ENCODE measurements at regions not wholly inside any gene's neighbourhood (a gene's known extent, or its start where the extent isn't known, plus 50 kb on each side); places are given as distances from the start of the nearest gene placed in this dataset.

DNA sequence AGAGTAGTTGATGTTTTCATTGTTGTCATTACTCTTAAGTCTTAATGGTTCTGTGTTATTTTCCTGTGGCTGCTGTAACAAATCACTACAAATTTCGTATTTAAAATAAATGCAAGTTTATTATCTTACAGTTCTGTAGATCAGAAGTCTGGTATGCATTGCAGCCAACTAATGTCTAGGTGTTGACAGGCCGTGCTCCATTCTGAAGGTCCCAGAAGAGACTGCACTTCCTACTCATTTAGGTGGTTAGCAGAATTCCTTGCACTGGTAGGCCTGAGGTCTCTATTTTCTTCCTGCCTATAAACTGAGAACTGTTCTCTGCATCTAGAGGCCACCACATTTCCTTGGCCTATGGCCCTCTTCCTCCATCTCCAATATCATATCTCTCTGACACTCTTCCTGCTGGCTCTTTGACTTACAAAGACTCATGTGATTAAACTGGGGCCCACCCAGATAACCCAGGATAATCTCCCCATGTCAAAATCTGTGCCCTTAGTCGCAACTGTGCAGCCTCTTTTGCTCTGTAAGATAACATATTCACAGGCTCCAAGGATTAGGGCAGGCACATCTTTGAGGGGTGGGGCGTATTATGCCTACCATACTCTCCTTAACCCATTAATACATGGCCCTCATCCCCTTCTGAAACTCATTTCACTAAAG is 468.4 kb downstream of the FOXO1 start:
- DNase-seq: no peak

DNA sequence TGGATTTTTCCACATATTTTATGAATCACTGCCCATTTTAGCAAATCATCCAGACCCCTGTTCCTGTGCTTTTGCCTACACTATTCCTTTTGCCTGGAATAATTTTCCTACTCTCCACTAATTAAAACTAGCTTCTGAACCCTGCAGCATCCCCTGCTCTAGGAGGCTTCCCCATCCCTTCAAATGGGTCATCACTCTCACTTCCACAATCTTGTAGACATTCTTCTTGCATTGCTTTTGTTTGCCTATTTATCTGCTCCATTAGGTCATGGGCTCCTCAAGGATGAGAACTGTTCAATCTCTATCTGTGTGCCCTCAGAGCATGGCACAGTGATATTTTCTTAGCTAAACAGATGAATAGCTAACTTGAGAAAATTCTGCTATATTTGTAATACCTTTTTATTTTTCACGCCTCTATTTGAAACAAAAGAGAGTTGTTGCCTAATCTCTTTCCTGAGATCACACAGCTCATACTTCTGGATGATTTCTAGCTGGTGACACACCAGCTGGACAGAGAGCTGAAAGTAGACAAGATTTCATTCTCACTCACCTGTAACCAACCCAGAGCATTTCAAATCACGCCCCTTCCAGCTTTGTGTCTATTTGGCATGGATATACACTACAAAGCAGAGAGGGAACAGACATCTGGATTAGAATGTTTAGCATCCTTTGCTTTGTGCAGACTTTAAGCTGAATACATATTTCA is 466.0 kb downstream of the FOXO1 start:
- no peak for DNase-seq

DNA sequence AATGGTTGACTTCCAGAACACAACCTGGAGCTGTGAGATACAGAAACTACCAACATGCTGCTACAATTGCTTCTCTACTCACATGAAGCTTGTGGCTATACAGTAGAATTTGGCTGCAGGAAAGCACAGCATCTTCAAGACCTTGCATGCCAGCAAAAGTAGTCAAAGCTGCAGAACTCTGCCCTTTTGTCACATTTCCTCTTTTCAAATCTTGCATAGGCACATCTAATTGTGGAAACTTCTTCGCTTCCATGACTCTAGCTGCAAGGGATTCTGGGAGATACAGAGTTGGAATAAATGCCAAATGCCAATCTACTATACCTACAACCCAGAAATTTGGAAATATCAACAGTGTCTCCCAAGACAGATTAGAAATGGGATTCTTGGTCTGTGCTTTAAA is 462.2 kb downstream of the FOXO1 start:
- DNase-seq: no peak

DNA sequence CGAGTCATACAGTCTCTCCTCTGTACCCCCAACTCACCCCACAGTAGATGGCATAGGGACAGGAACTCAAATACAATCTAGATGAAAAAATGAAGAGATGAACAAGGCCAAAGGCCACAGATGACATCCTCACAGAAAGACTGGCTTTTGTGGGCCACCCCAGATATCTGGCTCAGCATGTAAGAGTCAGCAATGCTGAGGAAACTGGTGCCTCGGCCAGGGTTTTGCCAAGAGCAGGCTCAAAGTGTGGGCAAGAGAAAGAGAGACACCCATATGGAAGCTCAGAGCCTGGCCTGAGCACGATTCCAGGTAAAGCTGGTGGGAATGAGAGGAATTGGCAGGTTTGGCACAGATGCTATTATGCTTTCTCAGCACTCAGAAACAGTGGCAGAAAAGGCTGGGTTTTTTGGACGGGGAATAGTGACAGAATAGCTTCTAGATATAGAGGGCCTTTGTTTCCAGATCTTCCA is 460.6 kb downstream of the FOXO1 start:
- DNase-seq: no peak

DNA sequence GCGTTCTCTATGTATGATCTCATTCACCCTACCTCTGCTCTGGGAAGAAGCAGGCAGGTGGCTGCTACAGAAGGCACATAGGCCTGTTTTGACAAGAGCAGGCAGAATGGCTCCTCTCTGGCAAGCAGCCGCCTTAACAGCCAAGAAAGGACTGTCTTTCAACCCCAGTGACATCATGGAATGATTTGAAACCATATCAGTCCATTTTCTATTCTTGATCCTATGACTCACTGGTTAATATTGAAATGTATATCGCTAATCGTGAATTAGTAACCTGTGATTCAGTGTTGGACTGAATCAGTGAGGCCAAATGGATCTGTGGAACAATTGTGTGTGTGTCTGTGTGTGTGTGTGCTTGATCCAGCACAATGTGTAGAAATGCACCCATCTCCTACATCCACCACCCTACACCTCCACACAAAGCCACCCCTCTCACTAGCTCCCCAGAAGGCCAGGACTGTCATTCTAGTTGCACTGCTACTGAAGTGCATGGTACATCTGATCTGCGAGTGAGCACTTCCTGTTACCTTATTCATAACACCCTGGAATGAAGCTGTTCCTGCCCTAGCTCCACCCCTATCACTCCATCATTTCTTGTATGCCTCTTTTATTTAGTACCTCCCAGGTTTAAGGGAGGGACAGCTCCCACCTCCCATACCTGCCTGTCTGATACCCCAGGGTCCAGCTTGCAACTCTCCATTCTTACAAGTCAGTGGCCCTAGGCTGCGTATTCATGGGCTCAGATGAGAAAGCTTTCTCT is 460.0 kb downstream of the FOXO1 start:
- no peak for DNase-seq

DNA sequence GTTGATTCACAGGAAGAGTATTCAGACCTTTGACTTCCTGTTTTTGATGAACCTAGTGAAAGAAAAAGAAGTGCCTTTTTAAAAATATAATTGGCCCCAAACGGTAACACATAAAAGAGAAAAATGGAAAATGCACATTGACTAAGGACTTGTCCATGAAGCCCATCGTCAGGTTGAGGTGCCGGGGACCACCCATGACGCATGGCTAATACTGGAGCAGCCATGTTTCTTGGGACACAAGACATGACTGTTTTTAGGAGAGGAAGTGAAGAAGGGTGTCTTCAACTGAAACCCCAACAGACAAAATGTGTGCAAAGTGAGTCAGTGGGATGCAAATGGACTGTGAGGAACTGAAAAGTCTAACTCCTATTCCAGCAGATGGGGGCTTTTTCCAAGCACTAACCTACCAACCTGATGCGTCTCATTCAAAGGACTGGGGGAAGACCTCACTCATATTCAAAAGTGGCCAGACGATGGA is 459.4 kb downstream of the FOXO1 start:
- DNase-seq: peak; percentile 12 to 14

DNA sequence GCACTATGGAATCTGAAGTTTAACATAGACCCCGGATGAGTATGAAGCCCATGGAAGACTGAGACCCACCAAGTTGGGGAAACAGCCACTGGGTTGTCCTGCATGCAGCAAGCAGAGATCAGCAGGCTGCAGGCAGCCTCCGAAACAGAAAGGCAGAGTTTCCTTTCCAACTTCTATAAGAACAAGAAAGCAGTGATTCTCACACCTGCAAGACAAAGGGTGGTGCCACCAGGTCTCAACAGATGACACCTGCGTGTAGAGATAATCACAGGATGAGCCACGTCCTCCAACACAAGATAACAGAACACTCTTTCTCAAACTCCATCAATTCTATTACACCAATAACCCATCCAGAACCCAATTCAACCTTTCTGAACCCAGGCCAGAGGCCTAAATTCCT is 457.9 kb downstream of the FOXO1 start:
- DNase-seq: no peak

DNA sequence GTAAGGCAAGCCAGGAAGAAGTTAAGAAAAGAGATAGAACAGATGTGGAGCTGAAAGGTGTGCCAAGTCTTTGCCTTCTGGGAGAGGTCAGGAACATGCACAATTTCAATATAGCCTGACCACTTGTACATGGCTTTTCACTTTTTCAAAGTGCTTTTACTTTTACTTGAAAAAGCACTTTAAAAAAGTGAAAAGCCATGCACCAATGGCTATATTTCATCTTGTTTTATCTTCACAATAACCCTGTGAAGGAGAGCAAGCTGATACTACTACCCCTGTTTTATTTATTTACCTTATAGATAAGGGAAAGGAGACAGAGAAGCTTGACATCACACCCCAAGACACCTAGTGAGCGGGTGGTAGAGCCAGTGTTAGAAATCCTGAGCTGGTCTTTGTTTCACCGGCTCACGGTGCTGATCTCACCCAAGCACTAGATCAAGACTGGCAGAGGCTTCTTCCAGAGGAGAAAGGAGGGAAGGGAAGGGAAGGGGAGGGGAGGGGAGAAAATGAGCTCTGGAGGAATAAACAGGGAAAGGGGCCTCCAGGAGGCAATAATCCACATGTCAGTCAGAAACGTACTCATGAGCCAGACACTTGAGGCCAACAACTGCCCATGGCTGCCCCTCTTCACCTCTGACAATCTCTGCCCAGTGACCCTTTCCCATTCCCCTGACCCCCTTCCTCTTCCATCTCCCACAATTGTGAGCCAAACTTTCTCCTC is 455.4 kb downstream of the FOXO1 start:
- DNase-seq: no peak

DNA sequence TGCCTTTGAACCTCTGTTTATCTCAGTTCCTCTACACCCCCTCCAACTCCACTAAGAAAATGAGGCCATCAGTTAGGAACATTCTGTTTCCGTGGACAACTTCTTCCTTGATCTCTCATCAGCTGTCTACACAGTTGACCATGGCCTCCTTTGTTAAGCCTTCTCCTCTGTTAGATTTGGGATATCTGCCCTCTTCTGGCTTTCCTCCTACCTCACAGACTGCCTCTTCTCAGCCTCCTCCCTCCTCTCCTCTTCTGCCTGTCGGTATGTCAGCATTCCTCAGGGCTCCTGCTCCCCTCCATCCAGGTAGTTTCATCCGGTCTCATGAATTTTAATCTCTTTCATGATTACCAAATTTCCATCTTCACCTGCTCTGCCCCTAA is 454.9 kb downstream of the FOXO1 start:
- DNase-seq: no peak

DNA sequence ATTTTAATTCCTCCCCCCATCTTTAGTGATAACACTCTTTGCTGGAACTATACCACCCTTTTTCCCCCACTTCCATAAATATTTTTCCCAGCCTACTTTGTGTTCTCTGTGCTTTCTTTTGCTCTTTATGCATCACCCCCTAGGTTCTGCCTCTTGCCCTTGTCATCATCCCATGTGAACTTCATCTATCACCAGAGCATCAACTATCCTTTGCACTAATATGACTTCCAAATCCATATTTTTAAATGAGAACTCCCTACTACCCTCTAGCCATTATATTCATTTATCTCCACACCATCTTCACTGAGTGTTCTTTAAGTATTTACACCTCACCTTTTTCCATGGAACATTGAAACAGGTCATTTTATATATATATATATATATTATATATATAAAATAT is 452.7 kb downstream of the FOXO1 start:
- DNase-seq: no peak

DNA sequence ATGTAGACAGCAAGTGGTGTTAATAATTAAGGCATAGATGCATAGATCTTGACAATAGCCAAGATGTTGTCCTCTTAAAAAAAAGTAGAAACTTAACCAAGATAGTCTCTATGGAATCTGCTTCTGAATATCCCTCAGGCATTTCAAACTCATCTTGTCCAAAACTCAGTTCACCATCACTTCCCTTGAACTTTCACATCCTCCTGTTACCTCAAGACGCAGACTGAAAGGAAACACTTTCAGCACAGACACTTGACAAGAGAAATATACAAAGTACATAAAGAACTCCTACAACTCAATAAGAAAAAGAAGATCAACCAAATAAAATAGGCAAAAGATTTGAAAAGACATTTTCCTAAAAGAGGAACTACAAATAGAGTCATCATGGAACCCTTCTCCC is 451.1 kb downstream of the FOXO1 start:
- DNase-seq: no peak

DNA sequence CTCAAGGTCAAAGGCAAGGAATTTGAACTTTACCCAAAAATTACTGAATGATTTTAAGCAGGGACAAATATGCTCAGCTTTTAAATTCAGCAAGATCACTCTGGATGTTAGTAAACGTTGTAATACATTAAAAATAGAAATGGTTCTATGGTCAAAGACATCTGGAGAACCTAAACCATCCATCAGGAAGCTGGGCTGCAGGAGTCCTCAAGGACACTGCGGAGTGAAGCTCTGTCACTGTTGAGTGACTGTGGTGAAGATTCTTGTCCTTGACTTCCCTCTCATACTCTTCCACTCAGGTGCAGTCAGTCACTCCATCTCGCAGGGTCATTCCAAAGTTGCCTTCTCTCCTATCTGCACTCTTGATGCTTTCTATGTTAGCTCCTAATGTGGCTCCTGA is 450.7 kb downstream of the FOXO1 start:
- no peak for DNase-seq

DNA sequence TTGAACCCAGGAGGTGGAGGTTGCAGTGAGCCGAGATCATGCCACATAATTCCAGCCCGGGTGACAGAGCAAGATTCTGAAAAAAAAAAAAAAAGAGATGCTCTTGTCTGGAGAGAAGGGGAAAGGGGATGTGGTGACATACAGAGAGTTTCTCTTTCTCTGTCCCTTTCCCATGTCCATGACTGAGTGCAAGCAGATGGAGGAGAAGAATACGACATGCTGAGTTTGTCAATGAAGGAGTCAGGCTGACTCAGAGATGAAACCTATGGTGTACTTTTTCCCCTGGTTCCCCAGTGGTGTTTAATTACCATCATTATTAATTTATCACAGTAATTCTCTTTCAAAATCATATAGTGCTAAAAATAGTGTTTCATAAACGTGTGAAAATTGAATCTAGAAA is 448.8 kb downstream of the FOXO1 start:
- no peak for DNase-seq

DNA sequence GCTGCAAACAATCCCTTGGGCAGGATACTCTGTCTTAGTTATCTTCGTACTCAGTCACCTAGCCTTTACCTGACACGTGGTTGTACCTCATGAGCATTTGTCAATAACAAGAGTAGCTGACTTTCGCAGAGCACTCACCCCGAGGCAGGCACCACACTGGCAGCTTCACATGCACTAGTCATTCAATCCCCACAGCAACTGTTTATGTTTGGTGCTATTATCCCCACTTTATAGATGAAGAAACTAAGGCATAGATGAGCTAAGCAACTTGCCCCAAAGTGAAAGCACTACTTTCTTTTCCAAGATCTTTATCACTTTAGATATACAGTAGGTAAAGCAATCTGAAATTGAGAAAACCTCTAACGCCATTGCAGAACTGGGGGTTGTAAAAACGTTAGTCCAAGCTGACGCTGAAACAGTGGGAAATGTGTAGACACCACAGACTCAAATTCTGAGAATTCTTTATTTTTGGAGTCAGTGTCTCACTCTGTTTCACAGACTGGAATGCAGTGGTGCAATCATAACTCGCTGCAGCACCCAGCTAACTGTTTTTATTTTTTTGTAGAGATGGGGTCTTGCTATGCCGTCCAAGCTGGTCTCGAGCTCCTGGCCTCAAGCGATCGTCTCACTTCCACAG is 446.0 kb downstream of the FOXO1 start:
- no peak for DNase-seq

DNA sequence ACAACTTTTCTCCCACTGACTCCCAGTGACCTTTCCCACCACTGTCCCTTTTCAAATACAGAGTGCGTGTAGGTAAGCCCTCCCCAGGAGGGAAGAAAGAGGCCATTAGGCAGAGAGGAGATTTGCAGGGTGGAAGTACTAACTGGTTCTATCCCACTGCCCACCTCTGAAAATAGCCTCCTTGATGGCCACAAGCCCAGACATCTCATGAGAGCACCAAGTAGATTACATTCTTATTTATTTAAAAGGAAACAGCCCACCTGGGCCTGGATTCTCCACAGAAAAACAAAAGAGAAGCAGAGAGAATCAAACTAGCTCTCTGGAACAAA is 445.3 kb downstream of the FOXO1 start:
- DNase-seq: no peak

DNA sequence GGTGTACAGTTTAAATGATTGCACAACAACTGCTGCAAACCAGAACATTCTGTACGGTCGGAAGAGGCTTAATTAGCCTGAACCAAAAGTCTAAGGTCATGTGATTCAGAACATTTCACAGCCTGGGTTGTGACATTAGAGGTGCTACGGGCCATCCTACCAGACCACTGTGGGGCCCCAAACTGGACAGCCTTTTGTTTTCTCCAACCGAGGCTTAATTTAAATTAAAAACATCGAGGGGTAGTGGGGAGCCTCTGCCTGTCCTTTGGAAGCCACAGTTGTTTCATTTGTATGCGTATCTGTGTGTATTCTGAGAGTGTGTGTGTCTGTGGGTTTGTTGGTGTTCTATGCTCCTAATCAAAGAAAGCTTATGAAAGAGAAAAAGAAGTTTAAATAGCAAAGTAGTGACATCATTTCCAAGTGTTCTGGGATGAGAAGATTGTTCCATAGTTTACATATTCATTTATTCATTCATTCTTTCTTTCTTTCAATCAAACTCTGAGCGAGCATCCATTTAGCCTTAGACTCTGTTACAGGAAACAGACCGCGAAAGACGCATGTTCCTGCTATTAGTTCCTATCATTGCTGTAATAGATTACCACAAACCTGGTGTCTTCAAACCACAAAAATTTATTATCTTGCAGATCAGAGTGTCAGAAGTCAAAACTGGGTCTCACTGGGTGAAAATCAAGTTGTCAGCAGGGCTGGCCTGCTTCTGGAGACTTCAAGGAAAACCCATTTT is 444.8 kb downstream of the FOXO1 start:
- DNase-seq: no peak

DNA sequence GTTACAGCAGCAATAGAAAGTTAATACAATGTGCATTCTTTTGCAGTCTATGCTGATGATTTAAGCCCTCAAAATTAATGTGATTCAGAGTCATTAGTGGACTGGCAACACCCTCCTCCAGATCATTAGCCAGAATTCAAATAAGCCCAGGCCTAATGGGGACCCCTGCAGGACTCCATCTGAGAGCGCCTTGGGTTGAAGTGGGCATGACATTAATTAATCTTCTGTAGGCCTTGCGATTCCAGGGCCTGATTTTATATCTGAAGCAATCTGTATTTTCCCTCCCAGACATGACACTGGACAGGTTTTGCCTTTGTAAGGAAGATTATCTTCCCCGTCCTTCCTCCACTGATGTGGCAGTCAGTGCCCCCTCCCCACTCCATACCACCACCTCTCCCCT is 442.9 kb downstream of the FOXO1 start:
- no peak for DNase-seq

DNA sequence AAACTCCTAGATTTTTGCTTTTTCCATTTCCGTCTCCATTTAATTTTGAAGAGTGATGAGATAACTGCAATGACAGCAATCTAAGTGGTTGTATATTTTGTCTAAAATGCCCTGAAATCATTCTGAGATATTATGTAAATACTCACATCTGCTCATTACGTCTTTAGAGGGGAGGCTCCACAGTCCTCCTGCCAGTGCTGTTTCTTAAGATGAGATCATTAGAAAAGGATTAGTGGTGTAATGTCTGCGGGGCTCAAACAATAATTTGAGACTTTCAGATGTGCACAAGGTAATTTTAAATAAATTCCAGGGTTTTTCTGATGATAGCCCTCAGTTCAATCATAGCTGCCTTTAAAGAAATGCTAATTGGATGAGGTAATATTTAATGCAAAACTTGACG is 437.9 kb downstream of the FOXO1 start:
- DNase-seq: no peak

DNA sequence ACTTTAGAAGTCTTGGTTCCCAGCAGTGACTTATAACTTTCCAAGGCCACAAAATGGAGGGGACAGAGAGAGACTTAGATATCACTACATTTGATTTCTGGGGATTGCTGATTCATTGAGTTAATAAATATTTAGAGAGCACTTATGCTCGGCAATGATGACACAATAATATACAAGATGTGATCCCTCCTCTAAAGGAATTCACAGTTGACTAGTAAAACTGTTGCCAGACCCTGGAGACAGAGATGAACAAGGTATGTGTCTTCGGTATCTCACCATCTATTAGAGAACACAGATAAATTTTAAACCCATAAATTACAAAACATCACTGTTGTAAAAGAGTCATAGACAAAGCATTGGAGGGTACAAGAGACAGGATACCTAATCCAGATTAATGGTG is 437.5 kb downstream of the FOXO1 start:
- DNase-seq: no peak

DNA sequence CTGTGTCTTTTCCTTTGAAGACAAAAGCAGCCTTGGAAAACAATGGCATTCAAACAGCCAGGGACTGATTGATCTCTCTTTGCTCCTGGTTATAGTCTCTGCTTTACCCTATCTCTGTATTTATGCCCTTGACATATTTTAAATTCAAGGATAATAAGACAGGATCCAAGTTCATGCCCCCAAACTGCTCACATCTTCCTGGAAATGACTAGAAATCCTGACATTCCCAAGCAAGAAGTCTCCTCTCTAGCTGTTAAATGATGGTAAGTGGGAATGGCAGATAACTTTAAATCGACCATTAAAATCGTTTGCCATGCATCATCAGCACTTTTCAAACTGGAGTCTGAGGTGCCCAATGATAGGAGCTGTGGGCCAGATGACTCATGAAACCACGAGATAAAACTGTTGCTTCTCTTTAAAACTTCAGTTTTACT is 435.6 kb downstream of the FOXO1 start:
- DNase-seq: no peak

DNA sequence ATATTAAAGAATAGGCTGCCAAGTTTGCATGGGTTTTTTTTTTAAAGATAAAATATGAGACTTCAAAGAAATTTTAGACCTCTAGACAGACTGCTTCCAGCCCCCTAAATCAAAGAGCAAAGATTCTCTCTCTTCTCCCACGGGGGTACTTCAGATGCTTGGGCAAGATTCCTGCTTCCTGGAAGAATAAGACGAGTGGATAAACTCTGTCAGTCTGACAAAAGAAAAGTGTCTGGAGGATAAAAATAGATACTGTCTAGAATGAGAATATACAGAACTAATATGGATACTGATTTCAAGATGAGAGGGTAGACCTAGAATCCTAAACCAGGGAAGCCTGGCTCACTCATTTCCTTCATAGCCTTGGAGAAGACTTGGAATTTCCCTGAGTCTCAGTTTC is 435.1 kb downstream of the FOXO1 start:
- DNase-seq: no peak

DNA sequence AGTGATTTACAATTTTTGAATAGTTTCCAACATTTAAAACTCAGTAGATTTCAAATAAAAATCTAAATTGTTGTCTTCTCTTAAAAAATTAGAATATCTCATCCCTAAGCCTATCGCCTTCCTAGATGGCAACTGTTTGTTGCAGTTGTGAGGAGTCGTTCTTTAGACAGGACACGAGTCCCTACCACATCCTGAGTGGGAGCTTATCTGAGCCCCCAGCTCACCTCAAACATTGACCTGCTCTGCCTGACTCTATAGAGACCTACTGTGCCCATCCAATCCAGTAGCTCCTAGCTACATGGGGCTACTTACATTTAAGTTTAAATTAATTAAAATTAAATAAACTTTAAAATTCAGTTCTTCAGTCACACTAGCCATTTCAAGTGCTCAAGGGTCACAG is 434.7 kb downstream of the FOXO1 start:
- DNase-seq: no peak

All from AML-193 (cell line).